ENCODE measurements at regions not wholly inside any gene's neighbourhood (a gene's known extent, or its start where the extent isn't known, plus 50 kb on each side); places are given as distances from the start of the nearest gene placed in this dataset.
"Not testable (repeated sequence)": the region's sequence is repeated elsewhere in the genome, so short reads cannot be mapped to it uniquely, and the experiment has no call there.

- Histone ChIP-seq H3K9me3 (ENCODE audit: control insufficient read depth in 1 of 2, low read length in 2 of 2) (peaks cover 0 to 10% of the 10 kb centered on the region in 2 donors), H3K27ac (ENCODE audit: low read depth, low read length) (no peak overlapping the region), H3K4me3 (ENCODE audit: low read length in 2 of 2) (no peak overlapping the region), H3K4me1 (ENCODE audit: insufficient read depth, low read length) (no peaks in the 10 kb centered on the region), H3K27me3 (ENCODE audit: insufficient read depth, low read length) (no peaks in the 10 kb centered on the region), H3K36me3 (ENCODE audit: insufficient read depth, low read length) (no peaks in the 10 kb centered on the region)
- ChIA-PET CTCF (ENCODE audit: partially characterized antibody) (interaction anchor here (1.0 kb wide), 1 partner anchor 12 kb away, joined by 3 read pairs; no protein-coding TSS in a partner anchor), POLR2A (ENCODE audit: partially characterized antibody) (no interaction called here)
- Mint-ChIP-seq H3K27me3 (peaks cover 0 to 5% of the 10 kb centered on the region in 2 donors), H3K36me3 (peaks cover 13 to 16% of the 10 kb centered on the region in 2 donors), H3K4me1 (peaks cover 0 to 3% (median 3%) of the 10 kb centered on the region in 4 donors), H3K4me3 (no peak overlapping the region), H3K9me3 (peaks cover 7 to 46% (median 34%) of the 10 kb centered on the region in 8 donors), H3K27ac (no peak overlapping the region)
- intact Hi-C loops (cut with micrococcal nuclease) = no loop called here
- no peak for DNase-seq
Observed at GRCh38 chr2:105669384-105669891, 75.3 kb upstream of the NCK2 start.

GRCh38 chr2:105665480-105665879 lies 79.2 kb upstream of the NCK2 start:
- H3K9me3 ChIP-seq (ENCODE audit: control insufficient read depth in 1 of 2, low read length in 2 of 2) = peaks cover 0 to 10% of the 10 kb centered on the region in 2 donors
- H3K4me1 Mint-ChIP-seq = no peaks in the 10 kb centered on the region
- intact Hi-C loops (cut with micrococcal nuclease) = no loop called here
- ChIA-PET CTCF (ENCODE audit: partially characterized antibody) (no interaction called here), POLR2A (ENCODE audit: partially characterized antibody) (no interaction called here)
- H3K36me3 Mint-ChIP-seq = peaks cover 13 to 16% of the 10 kb centered on the region in 2 donors
- no peaks in the 10 kb centered on the region for H3K27me3 ChIP-seq (ENCODE audit: insufficient read depth, low read length)
- no peak for DNase-seq
- no peak overlapping the region for H3K4me3 ChIP-seq (ENCODE audit: low read length in 2 of 2)
- H3K9me3 Mint-ChIP-seq = peaks cover 7 to 51% (median 39%) of the 10 kb centered on the region in 8 donors
- no peak overlapping the region for H3K4me3 Mint-ChIP-seq
- no peak overlapping the region for H3K27ac Mint-ChIP-seq
- H3K4me1 ChIP-seq (ENCODE audit: insufficient read depth, low read length) = no peaks in the 10 kb centered on the region
- H3K36me3 ChIP-seq (ENCODE audit: insufficient read depth, low read length) = no peaks in the 10 kb centered on the region
- H3K27me3 Mint-ChIP-seq = peaks cover 0 to 3% of the 10 kb centered on the region in 2 donors
- no peak overlapping the region for H3K27ac ChIP-seq (ENCODE audit: low read depth, low read length)

GRCh38 chr2:105660489-105660888 lies 84.2 kb upstream of the NCK2 start:
- H3K27me3 Mint-ChIP-seq = no peaks in the 10 kb centered on the region
- Histone ChIP-seq H3K9me3 (ENCODE audit: control insufficient read depth in 1 of 2, low read length in 2 of 2) (peaks cover 0 to 5% of the 10 kb centered on the region in 2 donors), H3K4me3 (ENCODE audit: low read length in 2 of 2) (no peak overlapping the region), H3K36me3 (ENCODE audit: insufficient read depth, low read length) (no peaks in the 10 kb centered on the region), H3K4me1 (ENCODE audit: insufficient read depth, low read length) (no peaks in the 10 kb centered on the region), H3K27me3 (ENCODE audit: insufficient read depth, low read length) (no peaks in the 10 kb centered on the region), H3K27ac (ENCODE audit: low read depth, low read length) (no peak overlapping the region)
- H3K4me3 Mint-ChIP-seq = no peak overlapping the region
- no peak for DNase-seq
- POLR2A ChIA-PET (ENCODE audit: partially characterized antibody) = interaction anchor here (0.6 kb wide), 1 partner anchor 8 kb away, joined by 3 read pairs; no protein-coding TSS in a partner anchor
- intact Hi-C loops (cut with micrococcal nuclease) = no loop called here
- H3K27ac Mint-ChIP-seq = no peak overlapping the region
- CTCF ChIA-PET (ENCODE audit: partially characterized antibody) = no interaction called here
- peaks cover 6 to 8% of the 10 kb centered on the region in 2 donors for H3K36me3 Mint-ChIP-seq
- peaks cover 0 to 19% (median 13%) of the 10 kb centered on the region in 8 donors for H3K9me3 Mint-ChIP-seq
- H3K4me1 Mint-ChIP-seq = no peaks in the 10 kb centered on the region

DNA sequence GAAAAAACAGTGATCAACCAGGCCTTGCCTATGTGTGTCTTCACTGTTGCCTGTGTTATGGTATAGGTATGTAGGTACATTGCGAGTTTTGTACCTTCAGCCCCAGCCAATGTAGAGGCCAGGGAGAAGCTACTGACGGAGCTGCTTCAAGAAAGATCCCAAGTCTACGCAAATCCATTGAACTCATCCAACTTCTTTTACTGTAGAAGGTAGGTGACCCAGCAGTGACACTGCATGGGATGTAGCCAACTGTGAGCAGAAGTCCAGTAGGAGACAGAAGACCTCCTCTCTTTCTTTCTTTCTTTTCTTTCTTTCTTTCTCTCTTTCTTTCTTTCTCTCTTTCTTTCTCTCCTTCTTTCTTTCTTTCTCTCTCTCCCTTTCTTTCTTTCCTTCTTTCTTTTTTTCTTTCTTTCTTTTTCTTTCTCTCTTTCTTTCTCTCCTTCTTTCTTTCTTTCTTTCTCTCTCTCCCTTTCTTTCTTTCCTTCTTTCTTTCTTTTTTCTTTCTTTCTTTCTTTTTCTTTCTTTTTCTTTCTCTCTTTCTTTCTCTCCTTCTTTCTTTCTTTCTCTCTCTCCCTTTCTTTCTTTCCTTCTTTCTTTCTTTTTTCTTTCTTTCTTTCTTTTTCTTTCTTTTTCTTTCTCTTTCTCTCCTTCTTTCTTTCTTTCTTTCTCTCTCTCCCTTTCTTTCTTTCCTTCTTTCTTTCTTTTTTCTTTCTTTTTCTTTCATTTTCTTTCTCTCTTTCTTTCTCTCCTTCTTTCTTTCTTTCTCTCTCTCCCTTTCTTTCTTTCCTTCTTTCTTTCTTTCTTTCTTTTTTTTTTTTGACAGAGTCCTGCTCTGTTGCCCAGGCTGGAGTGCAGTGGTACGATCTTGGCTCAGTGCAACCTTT lies 88.7 kb upstream of the NCK2 start:
- H3K9me3 ChIP-seq (ENCODE audit: control insufficient read depth in 1 of 2, low read length in 2 of 2); H3K27ac ChIP-seq (ENCODE audit: low read depth, low read length); POLR2A ChIA-PET (ENCODE audit: partially characterized antibody); H3K36me3 Mint-ChIP-seq; H3K4me1 ChIP-seq (ENCODE audit: insufficient read depth, low read length); H3K36me3 ChIP-seq (ENCODE audit: insufficient read depth, low read length); H3K27ac Mint-ChIP-seq; H3K27me3 ChIP-seq (ENCODE audit: insufficient read depth, low read length); H3K4me3 Mint-ChIP-seq; H3K4me1 Mint-ChIP-seq; DNase-seq; H3K4me3 ChIP-seq (ENCODE audit: low read length in 2 of 2); CTCF ChIA-PET (ENCODE audit: partially characterized antibody); H3K27me3 Mint-ChIP-seq; H3K9me3 Mint-ChIP-seq: not testable (repeated sequence)
- intact Hi-C loops (cut with micrococcal nuclease) = loop anchor here (10.0 kb wide), 1 partner anchor 51 kb away; no protein-coding TSS in a partner anchor

- no peaks in the 10 kb centered on the region for H3K4me1 Mint-ChIP-seq
- ChIA-PET POLR2A (ENCODE audit: partially characterized antibody) (no interaction called here), CTCF (ENCODE audit: partially characterized antibody) (no interaction called here)
- Histone ChIP-seq H3K4me3 (ENCODE audit: low read length in 2 of 2) (no peak overlapping the region), H3K9me3 (ENCODE audit: control insufficient read depth in 1 of 2, low read length in 2 of 2) (no peaks in the 10 kb centered on the region), H3K27ac (ENCODE audit: low read depth, low read length) (no peak overlapping the region), H3K27me3 (ENCODE audit: insufficient read depth, low read length) (no peaks in the 10 kb centered on the region), H3K36me3 (ENCODE audit: insufficient read depth, low read length) (no peaks in the 10 kb centered on the region), H3K4me1 (ENCODE audit: insufficient read depth, low read length) (no peaks in the 10 kb centered on the region)
- no peak overlapping the region for H3K4me3 Mint-ChIP-seq
- DNase-seq = no peak
- H3K27ac Mint-ChIP-seq = no peak overlapping the region
- no peaks in the 10 kb centered on the region for H3K27me3 Mint-ChIP-seq
- no peaks in the 10 kb centered on the region for H3K36me3 Mint-ChIP-seq
- intact Hi-C loops (cut with micrococcal nuclease) = loop anchor here (10.0 kb wide), 1 partner anchor 50 kb away; no protein-coding TSS in a partner anchor
- peaks cover 0 to 2% (median 0%) of the 10 kb centered on the region in 8 donors for H3K9me3 Mint-ChIP-seq
Observed at GRCh38 chr2:105655244-105655643, 89.5 kb upstream of the NCK2 start.

GRCh38 chr2:105654474-105655004 lies 90.2 kb upstream of the NCK2 start:
- Histone ChIP-seq H3K4me1 (ENCODE audit: insufficient read depth, low read length) (no peaks in the 10 kb centered on the region), H3K36me3 (ENCODE audit: insufficient read depth, low read length) (no peaks in the 10 kb centered on the region), H3K9me3 (ENCODE audit: control insufficient read depth in 1 of 2, low read length in 2 of 2) (no peaks in the 10 kb centered on the region), H3K4me3 (ENCODE audit: low read length in 2 of 2) (no peak overlapping the region), H3K27me3 (ENCODE audit: insufficient read depth, low read length) (no peaks in the 10 kb centered on the region), H3K27ac (ENCODE audit: low read depth, low read length) (no peak overlapping the region)
- CTCF ChIA-PET (ENCODE audit: partially characterized antibody) = no interaction called here
- no peaks in the 10 kb centered on the region for H3K4me1 Mint-ChIP-seq
- POLR2A ChIA-PET (ENCODE audit: partially characterized antibody) = no interaction called here
- intact Hi-C loops (cut with micrococcal nuclease) = loop anchor here (10.0 kb wide), 1 partner anchor 50 kb away; no protein-coding TSS in a partner anchor
- H3K9me3 Mint-ChIP-seq = peaks cover 0 to 2% (median 0%) of the 10 kb centered on the region in 8 donors
- no peaks in the 10 kb centered on the region for H3K27me3 Mint-ChIP-seq
- H3K27ac Mint-ChIP-seq = no peak overlapping the region
- no peaks in the 10 kb centered on the region for H3K36me3 Mint-ChIP-seq
- no peak overlapping the region for H3K4me3 Mint-ChIP-seq
- DNase-seq = no peak

DNA sequence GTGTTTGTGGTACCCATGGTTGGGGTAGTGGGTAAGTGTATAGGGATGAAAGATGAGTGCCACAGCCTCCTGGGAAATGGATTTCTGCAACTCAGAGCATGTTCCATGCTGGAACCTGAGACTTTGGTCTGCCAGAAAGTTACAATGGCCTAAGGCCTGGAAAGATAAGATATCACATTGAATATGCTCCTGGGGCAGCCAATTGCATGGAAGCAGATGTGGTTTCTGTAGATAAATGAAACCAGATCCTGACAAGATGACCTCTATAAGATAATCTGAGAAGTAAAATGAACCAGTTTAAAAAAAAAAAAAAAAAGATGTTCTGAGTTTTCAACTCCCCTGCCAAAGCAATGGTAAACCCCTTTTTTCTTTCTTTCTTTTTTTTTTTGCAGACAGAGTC lies 91.4 kb upstream of the NCK2 start:
- intact Hi-C loops (cut with micrococcal nuclease) = loop anchor here (10.0 kb wide), 1 partner anchor 49 kb away; no protein-coding TSS in a partner anchor
- H3K27ac Mint-ChIP-seq = no peak overlapping the region
- Histone ChIP-seq H3K27ac (ENCODE audit: low read depth, low read length) (no peak overlapping the region), H3K36me3 (ENCODE audit: insufficient read depth, low read length) (no peaks in the 10 kb centered on the region), H3K4me1 (ENCODE audit: insufficient read depth, low read length) (no peaks in the 10 kb centered on the region), H3K27me3 (ENCODE audit: insufficient read depth, low read length) (no peaks in the 10 kb centered on the region), H3K4me3 (ENCODE audit: low read length in 2 of 2) (no peak overlapping the region), H3K9me3 (ENCODE audit: control insufficient read depth in 1 of 2, low read length in 2 of 2) (no peaks in the 10 kb centered on the region)
- H3K36me3 Mint-ChIP-seq = no peaks in the 10 kb centered on the region
- H3K4me1 Mint-ChIP-seq = peaks cover 0 to 1% (median 0%) of the 10 kb centered on the region in 4 donors
- H3K27me3 Mint-ChIP-seq = no peaks in the 10 kb centered on the region
- no peak overlapping the region for H3K4me3 Mint-ChIP-seq
- ChIA-PET CTCF (ENCODE audit: partially characterized antibody) (no interaction called here), POLR2A (ENCODE audit: partially characterized antibody) (no interaction called here)
- DNase-seq = no peak
- H3K9me3 Mint-ChIP-seq = peaks cover 0 to 6% (median 4%) of the 10 kb centered on the region in 8 donors

Measured in CD4-positive, alpha-beta memory T cell (primary cell).